GM12878 (cell line): ENCODE measurements at regions not wholly inside any gene's neighbourhood (a gene's known extent, or its start where the extent isn't known, plus 50 kb on each side); places are given as distances from the start of the nearest gene placed in this dataset.

Source experiments
- BHLHE40 ChIP-seq, 2 experiments: fragments of 450-650 bp in 1 of 2; IDR thresholded peaks; 2 replicates each; pipeline ENCODE4 v1.6.1; 2011 to 2017; ENCODE audit warnings: low read depth in 2 of 2, borderline replicate concordance in 1 of 2, improper control_type of control experiment in 1 of 2, low read length in 1 of 2, mild to moderate bottlenecking in 1 of 2
- FOS ChIP-seq: IDR thresholded peaks from 3 replicates; pipeline ENCODE4 v1.6.1; 2011; ENCODE audit warnings: borderline replicate concordance; ENCODE audit not compliant: insufficient read length; ENCODE audit errors: extremely low read depth
- POLR2AphosphoS5 ChIP-seq: IDR thresholded peaks from 2 replicates; pipeline ENCODE4 v1.6.1; 2011; ENCODE audit warnings: mild to moderate bottlenecking, low read length, inconsistent platforms
- TAF1 ChIP-seq: IDR thresholded peaks from 2 replicates; pipeline ENCODE4 v1.6.1; 2011; ENCODE audit warnings: mild to moderate bottlenecking, low read depth, low read length, borderline replicate concordance
- TF ChIP-seq, protein P1 (sequence below), 3 experiments: IDR thresholded peaks in 2 of 3; conservative IDR thresholded peaks in 1 of 3; 2 replicates each; pipeline ENCODE4 v1.5.1; 2011; ENCODE audit warnings: low read depth in 3 of 3, low read length in 3 of 3, mild to moderate bottlenecking in 3 of 3, control low read depth in 2 of 3, moderate library complexity in 2 of 3, inconsistent platforms in 1 of 3, mixed read lengths in 1 of 3; ENCODE audit not compliant: control insufficient read depth in 2 of 3, insufficient read depth in 1 of 3; ENCODE audit errors: extremely low read depth in 1 of 3

DNA sequence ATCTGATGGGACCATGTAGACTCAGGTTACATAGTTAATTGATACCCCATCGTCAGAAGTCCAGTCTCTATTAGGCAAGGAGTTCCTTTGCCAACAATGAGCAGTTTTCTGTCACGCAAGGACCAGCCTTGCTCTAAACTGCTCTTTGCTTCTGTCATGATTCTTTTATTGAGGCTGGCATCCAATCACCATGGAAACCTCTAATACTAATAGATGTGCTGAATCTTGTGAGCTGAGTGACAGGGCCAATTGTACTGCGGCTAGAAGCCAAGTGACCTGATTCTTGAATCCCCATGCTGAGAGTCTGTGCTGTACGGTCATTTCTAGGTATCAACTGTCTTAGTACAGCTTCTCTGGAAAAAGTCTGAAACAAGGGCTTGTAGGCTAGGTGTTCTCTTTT is 395.6 kb downstream of the RND3 start:
- no peak for TF ChIP-seq TAF1
- TF ChIP-seq FOS = no peak
- TF ChIP-seq, protein P1, sequence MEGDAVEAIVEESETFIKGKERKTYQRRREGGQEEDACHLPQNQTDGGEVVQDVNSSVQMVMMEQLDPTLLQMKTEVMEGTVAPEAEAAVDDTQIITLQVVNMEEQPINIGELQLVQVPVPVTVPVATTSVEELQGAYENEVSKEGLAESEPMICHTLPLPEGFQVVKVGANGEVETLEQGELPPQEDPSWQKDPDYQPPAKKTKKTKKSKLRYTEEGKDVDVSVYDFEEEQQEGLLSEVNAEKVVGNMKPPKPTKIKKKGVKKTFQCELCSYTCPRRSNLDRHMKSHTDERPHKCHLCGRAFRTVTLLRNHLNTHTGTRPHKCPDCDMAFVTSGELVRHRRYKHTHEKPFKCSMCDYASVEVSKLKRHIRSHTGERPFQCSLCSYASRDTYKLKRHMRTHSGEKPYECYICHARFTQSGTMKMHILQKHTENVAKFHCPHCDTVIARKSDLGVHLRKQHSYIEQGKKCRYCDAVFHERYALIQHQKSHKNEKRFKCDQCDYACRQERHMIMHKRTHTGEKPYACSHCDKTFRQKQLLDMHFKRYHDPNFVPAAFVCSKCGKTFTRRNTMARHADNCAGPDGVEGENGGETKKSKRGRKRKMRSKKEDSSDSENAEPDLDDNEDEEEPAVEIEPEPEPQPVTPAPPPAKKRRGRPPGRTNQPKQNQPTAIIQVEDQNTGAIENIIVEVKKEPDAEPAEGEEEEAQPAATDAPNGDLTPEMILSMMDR (IDR thresholded peaks at IDR 0.05 in 2 of 3, conservative IDR thresholded peaks at IDR 0.05 in 1 of 3; ENCODE audit: control insufficient read depth in 2 of 3, extremely low read depth in 1 of 3, insufficient read depth in 1 of 3, low read depth in 3 of 3, low read length in 3 of 3) = no peak
- no peak for TF ChIP-seq POLR2AphosphoS5
- no peak for TF ChIP-seq BHLHE40 (IDR thresholded peaks at IDR 0.05; ENCODE audit: borderline replicate concordance in 1 of 2, low read depth in 2 of 2, low read length in 1 of 2)
